CD4-positive, alpha-beta T cell treated with Interleukin-1 beta for 1 hour (primary cell): ENCODE measurements at regions not wholly inside any gene's neighbourhood (a gene's known extent, or its start where the extent isn't known, plus 50 kb on each side); places are given as distances from the start of the nearest gene placed in this dataset.

Experiments used
- DNase-seq, 2 donors: peaks; one replicate each; pipeline ENCODE4 v3.0.0-alpha.2; 2020 to 2022

GRCh38 chr6:43980004-43980795, 147.1 kb downstream of the MRPL14 start:
- DNase-seq, result no peak

- DNase-seq, result no peak
These were observed 147.7 kb downstream of the MRPL14 start for GRCh38 chr6:43979525-43979924.

GRCh38 chr6:43978473-43979346, 148.5 kb downstream of the MRPL14 start:
- peak in 1 of 2 donors; percentile 32 for DNase-seq

- peak; percentile 24 to 70 for DNase-seq
These were observed 149.7 kb downstream of the MRPL14 start for GRCh38 chr6:43977404-43978111.

GRCh38 chr6:43976706-43977403, 150.4 kb downstream of the MRPL14 start:
- no peak for DNase-seq

- DNase-seq, result no peak
These were observed 152.5 kb downstream of the MRPL14 start for GRCh38 chr6:43974643-43975230.

GRCh38 chr6:43973357-43973756, 153.9 kb downstream of the MRPL14 start:
- DNase-seq, result no peak

GRCh38 chr6:43972913-43973300, 154.3 kb downstream of the MRPL14 start:
- no peak for DNase-seq

- DNase-seq, result no peak
These were observed 154.9 kb downstream of the MRPL14 start for GRCh38 chr6:43972179-43972912.

- no peak for DNase-seq
These were observed 155.5 kb downstream of the MRPL14 start for GRCh38 chr6:43971776-43972126.

GRCh38 chr6:43970913-43971775, 156.1 kb downstream of the MRPL14 start:
- DNase-seq, result no peak

- no peak for DNase-seq
These were observed 157.0 kb downstream of the MRPL14 start for GRCh38 chr6:43970068-43970912.

- DNase-seq, result no peak
These were observed 157.9 kb downstream of the MRPL14 start for GRCh38 chr6:43969158-43969981.

GRCh38 chr6:43968110-43968965, 158.9 kb downstream of the MRPL14 start:
- no peak for DNase-seq

- no peak for DNase-seq
These were observed 159.5 kb downstream of the MRPL14 start for GRCh38 chr6:43967719-43968091.

- no peak for DNase-seq
These were observed 160.2 kb downstream of the MRPL14 start for GRCh38 chr6:43966853-43967718.

GRCh38 chr6:43966374-43966658, 160.9 kb downstream of the MRPL14 start:
- DNase-seq, result no peak
